Cerebellar cortex (tissue), 1 donor: ENCODE measurements at regions not wholly inside any gene's neighbourhood (a gene's known extent, or its start where the extent isn't known, plus 50 kb on each side); places are given as distances from the start of the nearest gene placed in this dataset.
"Not testable (repeated sequence)": the region's sequence is repeated elsewhere in the genome, so short reads cannot be mapped to it uniquely, and the experiment has no call there.

Experiments used
- DNase-seq: peaks from one replicate; pipeline ENCODE4 v3.0.0-alpha.2; 2015; ENCODE audit warnings: low spot score

GRCh38 chr16:16618963-16619465, 240.1 kb downstream of the NPIPA7 start:
- not testable (repeated sequence) for DNase-seq

- DNase-seq: not testable (repeated sequence)
Measured at GRCh38 chr16:16624367-16624766, 245.4 kb downstream of the NPIPA7 start.

GRCh38 chr16:16625140-16625539, 246.2 kb downstream of the NPIPA7 start:
- not testable (repeated sequence) for DNase-seq

- not testable (repeated sequence) for DNase-seq
Measured at GRCh38 chr16:16627865-16628264, 248.9 kb downstream of the NPIPA7 start.

GRCh38 chr16:16638231-16638630, 259.3 kb downstream of the NPIPA7 start:
- DNase-seq: not testable (repeated sequence)

- DNase-seq: not testable (repeated sequence)
Measured at GRCh38 chr16:16638714-16639113, 259.8 kb downstream of the NPIPA7 start.

GRCh38 chr16:16643828-16644227, 264.9 kb downstream of the NPIPA7 start:
- not testable (repeated sequence) for DNase-seq

GRCh38 chr16:16648002-16648401, 269.1 kb downstream of the NPIPA7 start:
- not testable (repeated sequence) for DNase-seq

- not testable (repeated sequence) for DNase-seq
Measured at GRCh38 chr16:16672180-16672812, 293.4 kb downstream of the NPIPA7 start.

GRCh38 chr16:16674820-16675219, 295.9 kb downstream of the NPIPA7 start:
- DNase-seq: not testable (repeated sequence)

- not testable (repeated sequence) for DNase-seq
Measured at GRCh38 chr16:16721849-16722248, 342.9 kb downstream of the NPIPA7 start.

- DNase-seq: not testable (repeated sequence)
Measured at GRCh38 chr16:16722666-16723065, 343.7 kb downstream of the NPIPA7 start.

- not testable (repeated sequence) for DNase-seq
Measured at GRCh38 chr16:16723819-16724519, 345.0 kb downstream of the NPIPA7 start.

GRCh38 chr16:16727048-16727447, 348.1 kb downstream of the NPIPA7 start:
- DNase-seq: not testable (repeated sequence)

- not testable (repeated sequence) for DNase-seq
Measured at GRCh38 chr16:16742573-16742972, 363.6 kb downstream of the NPIPA7 start.

GRCh38 chr16:16754992-16755667, 376.2 kb downstream of the NPIPA7 start:
- not testable (repeated sequence) for DNase-seq

GRCh38 chr16:16763449-16763848, 384.5 kb downstream of the NPIPA7 start:
- DNase-seq: no peak

- not testable (repeated sequence) for DNase-seq
Measured at GRCh38 chr16:16770717-16771116, 391.8 kb downstream of the NPIPA7 start.

- DNase-seq: no peak
Measured at GRCh38 chr16:16774389-16774788, 395.4 kb downstream of the NPIPA7 start.

- DNase-seq: no peak
Measured at GRCh38 chr16:16778332-16778731, 399.4 kb downstream of the NPIPA7 start.

GRCh38 chr16:16780588-16780987, 401.6 kb downstream of the NPIPA7 start:
- DNase-seq: no peak

GRCh38 chr16:16782153-16782552, 403.2 kb downstream of the NPIPA7 start:
- DNase-seq: no peak

GRCh38 chr16:16788004-16788403, 409.1 kb downstream of the NPIPA7 start:
- DNase-seq: no peak
